GM20000 (cell line): ENCODE measurements at regions not wholly inside any gene's neighbourhood (a gene's known extent, or its start where the extent isn't known, plus 50 kb on each side); places are given as distances from the start of the nearest gene placed in this dataset.

Experiments
- DNase-seq: peaks from one replicate; pipeline ENCODE4 v3.0.0; 2012; ENCODE audit warnings: low spot score
- TF ChIP-seq, protein P1 (sequence below): IDR thresholded peaks from 2 replicates; pipeline ENCODE4 v1.5.1; 2012; ENCODE audit warnings: mild to moderate bottlenecking, control low read depth; ENCODE audit errors: extremely low read depth, missing control alignments

GRCh38 chr6:15994814-15995459, 133.9 kb upstream of the MYLIP start:
- no peak for DNase-seq
- TF ChIP-seq, protein P1, sequence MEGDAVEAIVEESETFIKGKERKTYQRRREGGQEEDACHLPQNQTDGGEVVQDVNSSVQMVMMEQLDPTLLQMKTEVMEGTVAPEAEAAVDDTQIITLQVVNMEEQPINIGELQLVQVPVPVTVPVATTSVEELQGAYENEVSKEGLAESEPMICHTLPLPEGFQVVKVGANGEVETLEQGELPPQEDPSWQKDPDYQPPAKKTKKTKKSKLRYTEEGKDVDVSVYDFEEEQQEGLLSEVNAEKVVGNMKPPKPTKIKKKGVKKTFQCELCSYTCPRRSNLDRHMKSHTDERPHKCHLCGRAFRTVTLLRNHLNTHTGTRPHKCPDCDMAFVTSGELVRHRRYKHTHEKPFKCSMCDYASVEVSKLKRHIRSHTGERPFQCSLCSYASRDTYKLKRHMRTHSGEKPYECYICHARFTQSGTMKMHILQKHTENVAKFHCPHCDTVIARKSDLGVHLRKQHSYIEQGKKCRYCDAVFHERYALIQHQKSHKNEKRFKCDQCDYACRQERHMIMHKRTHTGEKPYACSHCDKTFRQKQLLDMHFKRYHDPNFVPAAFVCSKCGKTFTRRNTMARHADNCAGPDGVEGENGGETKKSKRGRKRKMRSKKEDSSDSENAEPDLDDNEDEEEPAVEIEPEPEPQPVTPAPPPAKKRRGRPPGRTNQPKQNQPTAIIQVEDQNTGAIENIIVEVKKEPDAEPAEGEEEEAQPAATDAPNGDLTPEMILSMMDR = no peak

- TF ChIP-seq, protein P1 = no peak
- no peak for DNase-seq
Measured at GRCh38 chr6:15993716-15994228, 135.1 kb upstream of the MYLIP start.

- DNase-seq = no peak
Measured at GRCh38 chr6:15990179-15990578, 138.7 kb upstream of the MYLIP start.

DNA sequence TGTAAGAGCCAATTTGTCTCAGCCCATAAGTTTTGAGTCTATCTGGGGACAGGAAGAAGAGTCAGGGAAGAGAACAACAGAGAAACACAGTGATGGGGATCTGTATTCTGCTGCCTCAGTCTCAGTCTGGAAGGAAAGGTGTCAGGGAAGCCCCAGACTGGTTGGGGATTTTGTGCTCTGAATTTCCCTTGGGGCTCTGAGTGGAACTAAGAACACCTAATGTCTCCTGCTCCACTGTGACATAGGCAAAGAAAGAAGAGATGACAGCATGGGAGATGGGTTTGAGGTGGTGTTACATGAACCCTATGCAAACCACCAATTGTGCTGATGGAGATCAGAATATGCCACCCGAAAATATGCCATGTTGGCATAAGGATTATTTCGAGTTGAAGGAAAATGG, 139.5 kb upstream of the MYLIP start:
- TF ChIP-seq, protein P1 = no peak
- peak; percentile 55 for DNase-seq

More at GRCh38 chr6:15990179-15990578, 138.7 kb upstream of the MYLIP start:
- TF ChIP-seq, protein P1 = no peak

DNA sequence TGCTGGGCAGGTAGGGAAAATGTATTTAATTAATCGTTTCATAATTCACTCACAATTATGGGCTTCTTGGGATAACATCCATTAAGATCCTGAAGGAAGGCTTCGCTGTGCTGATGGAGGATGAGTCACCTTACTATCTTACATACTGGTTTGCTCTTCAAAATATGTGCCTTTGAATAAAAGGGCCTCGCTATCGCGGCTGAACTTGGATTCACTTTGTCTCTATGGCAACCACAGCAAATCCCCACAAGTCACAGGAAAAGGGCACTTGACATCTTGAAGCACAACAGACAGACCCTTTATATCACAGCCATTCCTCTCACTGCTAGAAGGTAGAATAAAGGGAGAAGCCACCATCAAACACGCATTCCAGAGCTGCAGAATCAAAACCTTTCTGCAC, 141.3 kb upstream of the MYLIP start:
- no peak for DNase-seq
- TF ChIP-seq, protein P1 = no peak

- TF ChIP-seq, protein P1 = no peak
Measured at GRCh38 chr6:15986027-15986629, 142.8 kb upstream of the MYLIP start.

GRCh38 chr6:15985379-15985959, 143.4 kb upstream of the MYLIP start:
- no peak for DNase-seq
- TF ChIP-seq, protein P1 = no peak

More at GRCh38 chr6:15986027-15986629, 142.8 kb upstream of the MYLIP start:
- no peak for DNase-seq
